Liver (tissue), 3 donors: ENCODE measurements at regions not wholly inside any gene's neighbourhood (a gene's known extent, or its start where the extent isn't known, plus 50 kb on each side); places are given as distances from the start of the nearest gene placed in this dataset.

Experiments
- CTCF ChIP-seq: fragments of 150-350 bp; IDR thresholded peaks from 2 replicates; pipeline ENCODE4 v1.5.1; 2017; ENCODE audit warnings: improper control_type of control experiment, low read depth, low read length; ENCODE audit not compliant: missing input control
- SP1 ChIP-seq: IDR thresholded peaks from 2 replicates; pipeline ENCODE4 v1.6.1; 2018; ENCODE audit warnings: antibody characterized with exemption, mild to moderate bottlenecking
- donor health status: healthy.
- donor health status: healthy.

- TF ChIP-seq CTCF (no peak), SP1 (no peak)
These were observed 121.1 kb upstream of the ATP6AP2 start for GRCh38 chrX:40459571-40460158.
